ENCODE measurements at regions not wholly inside any gene's neighbourhood (a gene's known extent, or its start where the extent isn't known, plus 50 kb on each side); places are given as distances from the start of the nearest gene placed in this dataset.

- TF ChIP-seq CTCF (IDR thresholded peaks at IDR 0.05; ENCODE audit: borderline replicate concordance, extremely low read depth, low read length, poor library complexity, severe bottlenecking) (no peak), EZH2 (IDR thresholded peaks at IDR 0.05; ENCODE audit: borderline replicate concordance, low read depth, low read length, severe bottlenecking) (no peak)
Measured at GRCh38 chr7:10121631-10122030, 852.0 kb upstream of the PHF14 start.
